MM.1S (cell line): ENCODE measurements at regions not wholly inside any gene's neighbourhood (a gene's known extent, or its start where the extent isn't known, plus 50 kb on each side); places are given as distances from the start of the nearest gene placed in this dataset.
"Not testable (repeated sequence)": the region's sequence is repeated elsewhere in the genome, so short reads cannot be mapped to it uniquely, and the experiment has no call there.

Experiments
- EZH2 ChIP-seq: fragments of 300-600 bp; sonication (generic); optimal IDR thresholded peaks from 2 replicates; pipeline ENCODE3; 2017; ENCODE audit warnings: low read depth, mild to moderate bottlenecking, antibody characterized with exemption, low read length, mixed read lengths
- EZH2phosphoT487 ChIP-seq: fragments of 300-600 bp; sonication (generic); IDR thresholded peaks from 2 replicates; pipeline ENCODE4 v1.6.1; 2018; ENCODE audit warnings: antibody characterized with exemption, low read length
- TF ChIP-seq, protein P1 (sequence below): fragments of 300-600 bp; sonication (generic); IDR thresholded peaks from 2 replicates; pipeline ENCODE4 v1.5.1; 2016; ENCODE audit warnings: antibody characterized with exemption, low read length, mixed read lengths

DNA sequence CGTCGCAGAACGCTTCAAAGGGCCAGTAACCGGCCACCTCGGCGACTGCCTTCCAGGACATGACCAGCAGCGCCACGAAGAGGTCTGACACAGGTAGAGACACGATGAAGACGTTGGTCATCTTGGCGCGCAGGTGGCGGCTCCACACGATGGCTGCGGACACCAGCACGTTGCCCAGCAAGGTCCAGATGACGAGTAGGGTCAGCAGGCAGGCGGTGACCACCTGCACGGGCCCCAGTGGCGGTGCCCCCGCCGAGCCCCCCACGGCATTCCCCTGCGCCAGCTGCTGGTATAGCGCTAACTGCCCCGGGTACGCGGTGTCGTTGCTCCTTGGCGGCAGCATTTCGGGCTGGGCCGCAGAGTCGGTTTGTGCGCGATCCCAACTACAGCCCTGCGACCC lies 2994.1 kb downstream of the RPIA start:
- TF ChIP-seq, protein P1, sequence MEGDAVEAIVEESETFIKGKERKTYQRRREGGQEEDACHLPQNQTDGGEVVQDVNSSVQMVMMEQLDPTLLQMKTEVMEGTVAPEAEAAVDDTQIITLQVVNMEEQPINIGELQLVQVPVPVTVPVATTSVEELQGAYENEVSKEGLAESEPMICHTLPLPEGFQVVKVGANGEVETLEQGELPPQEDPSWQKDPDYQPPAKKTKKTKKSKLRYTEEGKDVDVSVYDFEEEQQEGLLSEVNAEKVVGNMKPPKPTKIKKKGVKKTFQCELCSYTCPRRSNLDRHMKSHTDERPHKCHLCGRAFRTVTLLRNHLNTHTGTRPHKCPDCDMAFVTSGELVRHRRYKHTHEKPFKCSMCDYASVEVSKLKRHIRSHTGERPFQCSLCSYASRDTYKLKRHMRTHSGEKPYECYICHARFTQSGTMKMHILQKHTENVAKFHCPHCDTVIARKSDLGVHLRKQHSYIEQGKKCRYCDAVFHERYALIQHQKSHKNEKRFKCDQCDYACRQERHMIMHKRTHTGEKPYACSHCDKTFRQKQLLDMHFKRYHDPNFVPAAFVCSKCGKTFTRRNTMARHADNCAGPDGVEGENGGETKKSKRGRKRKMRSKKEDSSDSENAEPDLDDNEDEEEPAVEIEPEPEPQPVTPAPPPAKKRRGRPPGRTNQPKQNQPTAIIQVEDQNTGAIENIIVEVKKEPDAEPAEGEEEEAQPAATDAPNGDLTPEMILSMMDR, result not testable (repeated sequence)
- not testable (repeated sequence) for TF ChIP-seq EZH2phosphoT487, EZH2
